Lower lobe of right lung (tissue), 2 donors: ENCODE measurements at regions not wholly inside any gene's neighbourhood (a gene's known extent, or its start where the extent isn't known, plus 50 kb on each side); places are given as distances from the start of the nearest gene placed in this dataset.
A peak's percentile ranks its signal among the peaks of the same experiment; 100 is the strongest.
"Not testable (repeated sequence)": the region's sequence is repeated elsewhere in the genome, so short reads cannot be mapped to it uniquely, and the experiment has no call there.

ENCODE experiments used
- ATAC-seq, 2 donors: fragments of 200-7000 bp; cut with Tn5 transposase; one replicate each; pipeline ENCODE4 v1.9.1; 2020 to 2022; ENCODE audit warnings: mild to moderate bottlenecking in 2 of 2, moderate library complexity in 2 of 2
- DNase-seq: peaks from one replicate; pipeline ENCODE4 v3.0.0-alpha.2; 2020
- H3K27ac ChIP-seq: fragments of 200-600 bp; one replicate; pipeline ENCODE4 v1.8.0; 2022
- H3K27me3 ChIP-seq: fragments of 200-600 bp; one replicate; pipeline ENCODE4 v1.8.0; 2022; ENCODE audit warnings: low read depth
- H3K36me3 ChIP-seq: fragments of 200-600 bp; one replicate; pipeline ENCODE4 v1.8.0; 2022; ENCODE audit warnings: mild to moderate bottlenecking
- H3K4me1 ChIP-seq: fragments of 200-600 bp; one replicate; pipeline ENCODE4 v1.8.0; 2022
- H3K4me3 ChIP-seq: fragments of 200-600 bp; one replicate; pipeline ENCODE4 v1.8.0; 2022; ENCODE audit warnings: mild to moderate bottlenecking
- H3K9me3 ChIP-seq: fragments of 200-600 bp; one replicate; pipeline ENCODE4 v1.8.0; 2022
- CTCF ChIP-seq: fragments of 200-600 bp; IDR thresholded peaks from one replicate; pipeline ENCODE4 v1.8.0; 2022; ENCODE audit warnings: antibody characterized with exemption, mild to moderate bottlenecking
- intact Hi-C: fragments of 100-400 bp; cut with DNase I; formaldehyde crosslinking; loops from one replicate; pipeline ENCODE4 v1.11.0; 2022
- donor health status: DM: no; HTN: yes; CAD: no; lungs with severe emphysema.

- Histone ChIP-seq H3K9me3 (no peaks in the 10 kb centered on the region), H3K27ac (no peak overlapping the region), H3K4me3 (no peak overlapping the region), H3K4me1 (no peaks in the 10 kb centered on the region), H3K36me3 (no peaks in the 10 kb centered on the region), H3K27me3 (peaks cover 4% of the 10 kb centered on the region)
- TF ChIP-seq CTCF = no peak
- intact Hi-C loops = no loop called here
- DNase-seq (no peak), ATAC-seq (peak; percentile 59 to 89)
Measured at GRCh38 chr22:45090497-45090910, 73.2 kb upstream of the NUP50 start.

- Histone ChIP-seq H3K27me3 (peaks cover 5% of the 10 kb centered on the region), H3K4me3 (no peak overlapping the region), H3K9me3 (no peaks in the 10 kb centered on the region), H3K27ac (no peak overlapping the region), H3K36me3 (no peaks in the 10 kb centered on the region), H3K4me1 (no peaks in the 10 kb centered on the region)
- DNase-seq (no peak), ATAC-seq (peak in 1 of 2 donors; percentile 35)
- TF ChIP-seq CTCF = no peak
- intact Hi-C loops = no loop called here
Measured at GRCh38 chr22:45091254-45091854, 72.4 kb upstream of the NUP50 start.

GRCh38 chr22:45091875-45092274, 71.8 kb upstream of the NUP50 start:
- H3K4me1 ChIP-seq, H3K4me3 ChIP-seq, H3K36me3 ChIP-seq, ATAC-seq, H3K9me3 ChIP-seq, H3K27me3 ChIP-seq, DNase-seq, intact Hi-C loops, H3K27ac ChIP-seq: not testable (repeated sequence)

- Histone ChIP-seq H3K36me3 (no peaks in the 10 kb centered on the region), H3K4me1 (no peaks in the 10 kb centered on the region), H3K27me3 (peaks cover 11% of the 10 kb centered on the region), H3K4me3 (no peak overlapping the region), H3K9me3 (no peaks in the 10 kb centered on the region), H3K27ac (no peak overlapping the region)
- DNase-seq (peak; percentile 9), ATAC-seq (no peak)
- intact Hi-C loops = no loop called here
- TF ChIP-seq CTCF = no peak
Measured at GRCh38 chr22:45092644-45093043, 71.1 kb upstream of the NUP50 start.

GRCh38 chr22:45093609-45094008, 70.1 kb upstream of the NUP50 start:
- no peak for TF ChIP-seq CTCF
- Histone ChIP-seq H3K27ac (no peak overlapping the region), H3K4me3 (no peak overlapping the region), H3K9me3 (no peaks in the 10 kb centered on the region), H3K36me3 (no peaks in the 10 kb centered on the region), H3K27me3 (peaks cover 16% of the 10 kb centered on the region), H3K4me1 (no peaks in the 10 kb centered on the region)
- peak; percentile 26 for DNase-seq
- ATAC-seq = no peak
- intact Hi-C loops = no loop called here

- no peaks in the 10 kb centered on the region for H3K4me1 ChIP-seq
- no peaks in the 10 kb centered on the region for H3K9me3 ChIP-seq
- no peak for TF ChIP-seq CTCF
- no peak overlapping the region for H3K27ac ChIP-seq
- ATAC-seq (no peak), DNase-seq (peak; percentile 8)
- no peaks in the 10 kb centered on the region for H3K36me3 ChIP-seq
- intact Hi-C loops = no loop called here
- H3K27me3 ChIP-seq = peaks cover 16% of the 10 kb centered on the region
- H3K4me3 ChIP-seq = no peak overlapping the region
Measured at GRCh38 chr22:45094081-45094720, 69.5 kb upstream of the NUP50 start.
